ENCODE measurements at regions not wholly inside any gene's neighbourhood (a gene's known extent, or its start where the extent isn't known, plus 50 kb on each side); places are given as distances from the start of the nearest gene placed in this dataset.

GRCh38 chr5:2382776-2383697, 368.4 kb downstream of the IRX2 start:
- H3K4me1 ChIP-seq (replicated peaks in 1 of 2): no peaks in the 10 kb centered on the region
- 0 to 92% (median 58%) methylated on average over 1 to 3 of the region's 20 CpGs; no CpG with 5 or more reads in 2 of the 10 experiments for WGBS, 10 experiments
- no peak overlapping the region for H3K4me3 ChIP-seq
- in situ Hi-C loops (cut with MboI; ENCODE audit: low pct_unique_long_range_greater_than_20kb in 2 of 9, low sequenced_read_pairs in 9 of 9, unreplicated experiment in 9 of 9): no loop called here
- H3K27ac ChIP-seq: no peak overlapping the region
- peak in 2 of 8 experiments; percentile 52 to 58 for ATAC-seq (replicated peaks in 6 of 8)

GRCh38 chr5:2381861-2382260, 369.6 kb downstream of the IRX2 start:
- 30 to 91% (median 83%) methylated on average over 1 to 4 of the region's 5 CpGs; no CpG with 5 or more reads in 5 of the 10 experiments for WGBS, 10 experiments
- in situ Hi-C loops (cut with MboI; ENCODE audit: low pct_unique_long_range_greater_than_20kb in 2 of 9, low sequenced_read_pairs in 9 of 9, unreplicated experiment in 9 of 9): no loop called here
- Histone ChIP-seq H3K4me1 (replicated peaks in 1 of 2) (no peaks in the 10 kb centered on the region), H3K4me3 (no peak overlapping the region), H3K27ac (no peak overlapping the region)
- no peak for ATAC-seq (replicated peaks in 6 of 8)

- H3K4me1 ChIP-seq (replicated peaks in 1 of 2): peaks cover 0 to 1% of the 10 kb centered on the region in 2 donors
- H3K4me3 ChIP-seq: no peak overlapping the region
- H3K27ac ChIP-seq: no peak overlapping the region
- no peak for ATAC-seq (replicated peaks in 6 of 8)
- in situ Hi-C loops (cut with MboI; ENCODE audit: low pct_unique_long_range_greater_than_20kb in 2 of 9, low sequenced_read_pairs in 9 of 9, unreplicated experiment in 9 of 9): no loop called here
- WGBS, 10 experiments: 0 to 100% (median 89%) methylated on average over 1 to 5 of the region's 7 CpGs; no CpG with 5 or more reads in 5 of the 10 experiments
Measured at GRCh38 chr5:2381070-2381469, 370.4 kb downstream of the IRX2 start.

- Histone ChIP-seq H3K27ac (no peak overlapping the region), H3K4me3 (no peak overlapping the region), H3K4me1 (replicated peaks in 1 of 2) (peaks cover 0 to 3% of the 10 kb centered on the region in 2 donors)
- ATAC-seq (replicated peaks in 6 of 8): no peak
- in situ Hi-C loops (cut with MboI; ENCODE audit: low pct_unique_long_range_greater_than_20kb in 2 of 9, low sequenced_read_pairs in 9 of 9, unreplicated experiment in 9 of 9): no loop called here
- WGBS, 10 experiments: 0 to 78% (median 0%) methylated on average over 1 of the region's 1 CpG; no CpG with 5 or more reads in 4 of the 10 experiments
Measured at GRCh38 chr5:2378976-2379375, 372.5 kb downstream of the IRX2 start.

GRCh38 chr5:2378108-2378507, 373.4 kb downstream of the IRX2 start:
- Histone ChIP-seq H3K4me1 (replicated peaks in 1 of 2) (peaks cover 0 to 3% of the 10 kb centered on the region in 2 donors), H3K4me3 (no peak overlapping the region), H3K27ac (no peak overlapping the region)
- ATAC-seq (replicated peaks in 6 of 8): no peak
- in situ Hi-C loops (cut with MboI; ENCODE audit: low pct_unique_long_range_greater_than_20kb in 2 of 9, low sequenced_read_pairs in 9 of 9, unreplicated experiment in 9 of 9): no loop called here
- 0 to 100% (median 0%) methylated on average over 1 to 3 of the region's 7 CpGs; no CpG with 5 or more reads in 7 of the 10 experiments for WGBS, 10 experiments

GRCh38 chr5:2376486-2376885, 375.0 kb downstream of the IRX2 start:
- ATAC-seq (replicated peaks in 6 of 8): no peak
- Histone ChIP-seq H3K4me1 (replicated peaks in 1 of 2) (peaks cover 0 to 3% of the 10 kb centered on the region in 2 donors), H3K27ac (no peak overlapping the region), H3K4me3 (no peak overlapping the region)
- 13 to 100% (median 87%) methylated on average over 1 to 5 of the region's 6 CpGs; no CpG with 5 or more reads in 3 of the 10 experiments for WGBS, 10 experiments
- in situ Hi-C loops (cut with MboI; ENCODE audit: low pct_unique_long_range_greater_than_20kb in 2 of 9, low sequenced_read_pairs in 9 of 9, unreplicated experiment in 9 of 9): no loop called here

- peak in 2 of 8 experiments; percentile 66 to 67 for ATAC-seq (replicated peaks in 6 of 8)
- peaks cover 0 to 3% of the 10 kb centered on the region in 2 donors for H3K4me1 ChIP-seq (replicated peaks in 1 of 2)
- in situ Hi-C loops (cut with MboI; ENCODE audit: low pct_unique_long_range_greater_than_20kb in 2 of 9, low sequenced_read_pairs in 9 of 9, unreplicated experiment in 9 of 9): no loop called here
- no peak overlapping the region for H3K4me3 ChIP-seq
- WGBS, 10 experiments: 43 to 100% (median 81%) methylated on average over 1 to 10 of the region's 11 CpGs; no CpG with 5 or more reads in 4 of the 10 experiments
- H3K27ac ChIP-seq: no peak overlapping the region
Measured at GRCh38 chr5:2375757-2376250, 375.7 kb downstream of the IRX2 start.

- Histone ChIP-seq H3K4me1 (replicated peaks in 1 of 2) (peaks cover 0 to 3% of the 10 kb centered on the region in 2 donors), H3K4me3 (no peak overlapping the region), H3K27ac (no peak overlapping the region)
- no peak for ATAC-seq (replicated peaks in 6 of 8)
- in situ Hi-C loops (cut with MboI; ENCODE audit: low pct_unique_long_range_greater_than_20kb in 2 of 9, low sequenced_read_pairs in 9 of 9, unreplicated experiment in 9 of 9): no loop called here
- 8 to 100% (median 70%) methylated on average over 1 to 12 of the region's 13 CpGs; no CpG with 5 or more reads in 1 of the 10 experiments for WGBS, 10 experiments
Measured at GRCh38 chr5:2375291-2375690, 376.2 kb downstream of the IRX2 start.

GRCh38 chr5:2374703-2375102, 376.8 kb downstream of the IRX2 start:
- in situ Hi-C loops (cut with MboI; ENCODE audit: low pct_unique_long_range_greater_than_20kb in 2 of 9, low sequenced_read_pairs in 9 of 9, unreplicated experiment in 9 of 9): no loop called here
- Histone ChIP-seq H3K4me3 (no peak overlapping the region), H3K27ac (no peak overlapping the region), H3K4me1 (replicated peaks in 1 of 2) (peaks cover 0 to 3% of the 10 kb centered on the region in 2 donors)
- WGBS, 10 experiments: 33 to 100% (median 78%) methylated on average over 1 to 9 of the region's 13 CpGs; no CpG with 5 or more reads in 4 of the 10 experiments
- ATAC-seq (replicated peaks in 6 of 8): no peak

GRCh38 chr5:2373631-2374030, 377.8 kb downstream of the IRX2 start:
- H3K27ac ChIP-seq: no peak overlapping the region
- no peak for ATAC-seq (replicated peaks in 6 of 8)
- in situ Hi-C loops (cut with MboI; ENCODE audit: low pct_unique_long_range_greater_than_20kb in 2 of 9, low sequenced_read_pairs in 9 of 9, unreplicated experiment in 9 of 9): no loop called here
- peaks cover 0 to 3% of the 10 kb centered on the region in 2 donors for H3K4me1 ChIP-seq (replicated peaks in 1 of 2)
- no peak overlapping the region for H3K4me3 ChIP-seq
- 37 to 100% (median 68%) methylated on average over 1 to 4 of the region's 6 CpGs; no CpG with 5 or more reads in 5 of the 10 experiments for WGBS, 10 experiments

GRCh38 chr5:2371419-2371710, 380.1 kb downstream of the IRX2 start:
- WGBS, 10 experiments: 4 to 94% (median 76%) methylated on average over 1 to 8 of the region's 14 CpGs; no CpG with 5 or more reads in 4 of the 10 experiments
- in situ Hi-C loops (cut with MboI; ENCODE audit: low pct_unique_long_range_greater_than_20kb in 2 of 9, low sequenced_read_pairs in 9 of 9, unreplicated experiment in 9 of 9): no loop called here
- Histone ChIP-seq H3K4me1 (replicated peaks in 1 of 2) (peaks cover 0 to 3% of the 10 kb centered on the region in 2 donors), H3K4me3 (no peak overlapping the region), H3K27ac (no peak overlapping the region)
- ATAC-seq (replicated peaks in 6 of 8): no peak

GRCh38 chr5:2370626-2371418, 380.7 kb downstream of the IRX2 start:
- WGBS, 10 experiments: 20 to 100% (median 98%) methylated on average over 1 to 7 of the region's 24 CpGs; no CpG with 5 or more reads in 4 of the 10 experiments
- Histone ChIP-seq H3K4me1 (replicated peaks in 1 of 2) (no peaks in the 10 kb centered on the region), H3K27ac (no peak overlapping the region), H3K4me3 (no peak overlapping the region)
- in situ Hi-C loops (cut with MboI; ENCODE audit: low pct_unique_long_range_greater_than_20kb in 2 of 9, low sequenced_read_pairs in 9 of 9, unreplicated experiment in 9 of 9): no loop called here
- ATAC-seq (replicated peaks in 6 of 8): no peak

GRCh38 chr5:2369178-2369577, 382.3 kb downstream of the IRX2 start:
- in situ Hi-C loops (cut with MboI; ENCODE audit: low pct_unique_long_range_greater_than_20kb in 2 of 9, low sequenced_read_pairs in 9 of 9, unreplicated experiment in 9 of 9): no loop called here
- Histone ChIP-seq H3K4me1 (replicated peaks in 1 of 2) (no peaks in the 10 kb centered on the region), H3K27ac (no peak overlapping the region), H3K4me3 (no peak overlapping the region)
- ATAC-seq (replicated peaks in 6 of 8): no peak
- WGBS, 10 experiments: 17 to 100% (median 57%) methylated on average over 1 to 4 of the region's 8 CpGs; no CpG with 5 or more reads in 3 of the 10 experiments

Data from motor neuron (in vitro differentiated cells).